ENCODE measurements at regions not wholly inside any gene's neighbourhood (a gene's known extent, or its start where the extent isn't known, plus 50 kb on each side); places are given as distances from the start of the nearest gene placed in this dataset.

- H3K27me3 ChIP-seq: no peaks in the 10 kb centered on the region
- H3K9me3 ChIP-seq: peaks cover 0 to 9% (median 0%) of the 10 kb centered on the region in 3 donors
- TF ChIP-seq EP300 (IDR thresholded peaks at IDR 0.05) (no peak), POLR2AphosphoS5 (IDR thresholded peaks at IDR 0.05) (no peak), POLR2A (IDR thresholded peaks at IDR 0.05) (no peak)
- TF ChIP-seq, protein P1, sequence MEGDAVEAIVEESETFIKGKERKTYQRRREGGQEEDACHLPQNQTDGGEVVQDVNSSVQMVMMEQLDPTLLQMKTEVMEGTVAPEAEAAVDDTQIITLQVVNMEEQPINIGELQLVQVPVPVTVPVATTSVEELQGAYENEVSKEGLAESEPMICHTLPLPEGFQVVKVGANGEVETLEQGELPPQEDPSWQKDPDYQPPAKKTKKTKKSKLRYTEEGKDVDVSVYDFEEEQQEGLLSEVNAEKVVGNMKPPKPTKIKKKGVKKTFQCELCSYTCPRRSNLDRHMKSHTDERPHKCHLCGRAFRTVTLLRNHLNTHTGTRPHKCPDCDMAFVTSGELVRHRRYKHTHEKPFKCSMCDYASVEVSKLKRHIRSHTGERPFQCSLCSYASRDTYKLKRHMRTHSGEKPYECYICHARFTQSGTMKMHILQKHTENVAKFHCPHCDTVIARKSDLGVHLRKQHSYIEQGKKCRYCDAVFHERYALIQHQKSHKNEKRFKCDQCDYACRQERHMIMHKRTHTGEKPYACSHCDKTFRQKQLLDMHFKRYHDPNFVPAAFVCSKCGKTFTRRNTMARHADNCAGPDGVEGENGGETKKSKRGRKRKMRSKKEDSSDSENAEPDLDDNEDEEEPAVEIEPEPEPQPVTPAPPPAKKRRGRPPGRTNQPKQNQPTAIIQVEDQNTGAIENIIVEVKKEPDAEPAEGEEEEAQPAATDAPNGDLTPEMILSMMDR (IDR thresholded peaks at IDR 0.05): no peak
- H3K36me3 ChIP-seq: no peaks in the 10 kb centered on the region
- H3K27ac ChIP-seq: no peak overlapping the region
- no peak overlapping the region for H3K4me3 ChIP-seq
- WGBS, 2 donors (ENCODE audit: low coverage in 1 of 2): 65 to 81% methylated on average over 3 to 4 of the region's 4 CpGs
- H3K4me1 ChIP-seq: no peaks in the 10 kb centered on the region
- ATAC-seq: no peak
These were observed 267.0 kb upstream of the KLF3 start for GRCh38 chr4:38396845-38397547.

DNA sequence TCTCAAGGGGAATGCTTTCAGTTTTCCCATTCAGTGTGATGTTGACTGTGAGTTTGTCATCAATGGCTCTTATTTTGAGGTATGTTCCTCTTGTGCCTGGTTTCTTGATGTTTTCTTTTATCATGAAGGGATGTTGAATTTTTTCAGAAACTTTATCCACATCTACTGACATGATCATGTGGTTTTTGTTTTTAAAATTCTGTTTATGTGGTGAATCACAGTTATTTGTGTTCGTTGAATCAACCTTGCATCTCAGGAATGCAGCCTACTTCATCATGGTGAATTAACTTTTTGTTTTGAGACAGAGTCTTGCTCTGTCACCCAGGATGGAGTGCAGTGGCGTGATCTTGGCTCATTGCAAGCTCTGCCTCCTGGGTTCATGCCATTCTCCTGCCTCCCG is 263.1 kb upstream of the KLF3 start:
- H3K4me1 ChIP-seq: no peaks in the 10 kb centered on the region
- H3K36me3 ChIP-seq: no peaks in the 10 kb centered on the region
- WGBS, 2 donors (ENCODE audit: low coverage in 1 of 2): 83 to 96% methylated on average over 1 to 3 of the region's 3 CpGs
- no peaks in the 10 kb centered on the region for H3K27me3 ChIP-seq
- no peak overlapping the region for H3K27ac ChIP-seq
- no peaks in the 10 kb centered on the region for H3K9me3 ChIP-seq
- no peak for TF ChIP-seq POLR2AphosphoS5 (IDR thresholded peaks at IDR 0.05)
- TF ChIP-seq, protein P1 (IDR thresholded peaks at IDR 0.05): no peak
- TF ChIP-seq EP300 (IDR thresholded peaks at IDR 0.05): no peak
- no peak for TF ChIP-seq POLR2A (IDR thresholded peaks at IDR 0.05)
- no peak for ATAC-seq
- H3K4me3 ChIP-seq: no peak overlapping the region

GRCh38 chr4:38406243-38406642 is 257.8 kb upstream of the KLF3 start:
- Histone ChIP-seq H3K36me3 (no peaks in the 10 kb centered on the region), H3K27me3 (no peaks in the 10 kb centered on the region), H3K9me3 (no peaks in the 10 kb centered on the region), H3K4me3 (no peak overlapping the region), H3K27ac (no peak overlapping the region), H3K4me1 (no peaks in the 10 kb centered on the region)
- no peak for TF ChIP-seq EP300 (IDR thresholded peaks at IDR 0.05)
- TF ChIP-seq, protein P1 (IDR thresholded peaks at IDR 0.05): no peak
- no peak for TF ChIP-seq POLR2AphosphoS5 (IDR thresholded peaks at IDR 0.05)
- no peak for TF ChIP-seq POLR2A (IDR thresholded peaks at IDR 0.05)
- no peak for ATAC-seq
- 76 to 82% methylated on average over 3 of the region's 3 CpGs for WGBS, 2 donors (ENCODE audit: low coverage in 1 of 2)

DNA sequence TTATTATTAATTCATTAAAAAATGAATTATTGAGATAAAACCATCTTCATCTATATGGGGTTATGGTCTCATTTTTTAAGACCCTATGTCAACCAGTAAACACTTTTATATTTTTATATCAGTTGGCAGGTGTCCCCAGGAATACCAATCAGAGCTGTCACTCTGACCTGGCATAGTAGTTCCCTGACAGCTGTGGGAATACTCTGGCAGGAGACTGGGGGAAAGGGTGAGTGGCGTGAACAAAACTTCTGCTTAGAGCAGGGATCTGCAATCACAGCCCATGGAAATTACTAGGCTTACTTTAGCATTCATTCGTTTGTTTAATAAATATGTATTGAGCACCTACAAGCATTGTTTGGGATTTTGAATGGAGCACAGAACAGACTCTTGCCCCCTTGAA is 254.1 kb upstream of the KLF3 start:
- TF ChIP-seq, protein P1 (IDR thresholded peaks at IDR 0.05): no peak
- TF ChIP-seq EP300 (IDR thresholded peaks at IDR 0.05): no peak
- no peak for TF ChIP-seq POLR2AphosphoS5 (IDR thresholded peaks at IDR 0.05)
- no peak for ATAC-seq
- WGBS, 2 donors (ENCODE audit: low coverage in 1 of 2): no CpG with 5 or more reads among the region's 2 CpGs
- no peak overlapping the region for H3K27ac ChIP-seq
- H3K4me3 ChIP-seq: no peak overlapping the region
- no peaks in the 10 kb centered on the region for H3K9me3 ChIP-seq
- H3K27me3 ChIP-seq: no peaks in the 10 kb centered on the region
- H3K36me3 ChIP-seq: no peaks in the 10 kb centered on the region
- H3K4me1 ChIP-seq: no peaks in the 10 kb centered on the region

DNA sequence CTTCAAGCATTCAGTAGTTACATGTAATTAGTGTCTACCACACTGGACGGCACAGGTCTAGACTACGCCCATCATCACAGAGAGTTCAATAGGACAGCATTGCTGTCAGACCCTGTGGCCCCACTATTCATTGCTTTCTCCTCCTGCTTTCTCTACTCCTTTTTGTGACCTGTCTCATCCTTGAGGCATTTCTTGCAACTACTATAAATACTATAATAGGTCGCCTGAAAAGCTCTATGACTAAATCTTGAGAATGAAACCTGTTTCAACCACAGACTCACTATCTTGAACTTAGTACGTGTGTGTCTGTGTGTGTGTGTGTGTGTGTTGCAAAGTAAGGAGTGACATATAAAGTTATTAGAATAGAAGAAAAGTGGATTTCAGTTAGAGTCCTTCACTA is 252.9 kb upstream of the KLF3 start:
- ATAC-seq: no peak
- Histone ChIP-seq H3K27me3 (no peaks in the 10 kb centered on the region), H3K4me3 (no peak overlapping the region), H3K4me1 (no peaks in the 10 kb centered on the region), H3K27ac (no peak overlapping the region), H3K36me3 (no peaks in the 10 kb centered on the region), H3K9me3 (no peaks in the 10 kb centered on the region)
- WGBS, 2 donors (ENCODE audit: low coverage in 1 of 2): 86 to 87% methylated on average over 4 of the region's 4 CpGs
- no peak for TF ChIP-seq POLR2A (IDR thresholded peaks at IDR 0.05)
- TF ChIP-seq POLR2AphosphoS5 (IDR thresholded peaks at IDR 0.05): no peak
- TF ChIP-seq, protein P1 (IDR thresholded peaks at IDR 0.05): no peak
- no peak for TF ChIP-seq EP300 (IDR thresholded peaks at IDR 0.05)

All from gastroesophageal sphincter (tissue), 4 donors.